ENCODE measurements at regions not wholly inside any gene's neighbourhood (a gene's known extent, or its start where the extent isn't known, plus 50 kb on each side); places are given as distances from the start of the nearest gene placed in this dataset.

- TF ChIP-seq, protein P1, sequence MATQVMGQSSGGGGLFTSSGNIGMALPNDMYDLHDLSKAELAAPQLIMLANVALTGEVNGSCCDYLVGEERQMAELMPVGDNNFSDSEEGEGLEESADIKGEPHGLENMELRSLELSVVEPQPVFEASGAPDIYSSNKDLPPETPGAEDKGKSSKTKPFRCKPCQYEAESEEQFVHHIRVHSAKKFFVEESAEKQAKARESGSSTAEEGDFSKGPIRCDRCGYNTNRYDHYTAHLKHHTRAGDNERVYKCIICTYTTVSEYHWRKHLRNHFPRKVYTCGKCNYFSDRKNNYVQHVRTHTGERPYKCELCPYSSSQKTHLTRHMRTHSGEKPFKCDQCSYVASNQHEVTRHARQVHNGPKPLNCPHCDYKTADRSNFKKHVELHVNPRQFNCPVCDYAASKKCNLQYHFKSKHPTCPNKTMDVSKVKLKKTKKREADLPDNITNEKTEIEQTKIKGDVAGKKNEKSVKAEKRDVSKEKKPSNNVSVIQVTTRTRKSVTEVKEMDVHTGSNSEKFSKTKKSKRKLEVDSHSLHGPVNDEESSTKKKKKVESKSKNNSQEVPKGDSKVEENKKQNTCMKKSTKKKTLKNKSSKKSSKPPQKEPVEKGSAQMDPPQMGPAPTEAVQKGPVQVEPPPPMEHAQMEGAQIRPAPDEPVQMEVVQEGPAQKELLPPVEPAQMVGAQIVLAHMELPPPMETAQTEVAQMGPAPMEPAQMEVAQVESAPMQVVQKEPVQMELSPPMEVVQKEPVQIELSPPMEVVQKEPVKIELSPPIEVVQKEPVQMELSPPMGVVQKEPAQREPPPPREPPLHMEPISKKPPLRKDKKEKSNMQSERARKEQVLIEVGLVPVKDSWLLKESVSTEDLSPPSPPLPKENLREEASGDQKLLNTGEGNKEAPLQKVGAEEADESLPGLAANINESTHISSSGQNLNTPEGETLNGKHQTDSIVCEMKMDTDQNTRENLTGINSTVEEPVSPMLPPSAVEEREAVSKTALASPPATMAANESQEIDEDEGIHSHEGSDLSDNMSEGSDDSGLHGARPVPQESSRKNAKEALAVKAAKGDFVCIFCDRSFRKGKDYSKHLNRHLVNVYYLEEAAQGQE (IDR thresholded peaks at IDR 0.05; ENCODE audit: insufficient read depth in 1 of 2, low read depth in 2 of 2, low read length in 2 of 2), result no peak
- TF ChIP-seq POLR2AphosphoS5 (IDR thresholded peaks at IDR 0.05; ENCODE audit: low read depth, low read length) (no peak), SIN3A (IDR thresholded peaks at IDR 0.05; ENCODE audit: borderline replicate concordance, insufficient read depth, low read length) (no peak)
Measured at GRCh38 chr2:239521518-239521815, 120.6 kb upstream of the HDAC4 start.
